CD4-positive, alpha-beta T cell treated with Interleukin-1 beta for 1 hour (primary cell): ENCODE measurements at regions not wholly inside any gene's neighbourhood (a gene's known extent, or its start where the extent isn't known, plus 50 kb on each side); places are given as distances from the start of the nearest gene placed in this dataset.

Source experiments
- DNase-seq, 2 donors: peaks; one replicate each; pipeline ENCODE4 v3.0.0-alpha.2; 2020 to 2022

- DNase-seq = no peak
Observed at GRCh38 chr17:79183293-79184158, 108.9 kb downstream of the ENGASE start.

GRCh38 chr17:79183043-79183292 lies 108.3 kb downstream of the ENGASE start:
- no peak for DNase-seq

GRCh38 chr17:79182176-79183042 lies 107.8 kb downstream of the ENGASE start:
- no peak for DNase-seq

GRCh38 chr17:79180358-79181005 lies 105.9 kb downstream of the ENGASE start:
- no peak for DNase-seq

GRCh38 chr17:79179334-79179733 lies 104.7 kb downstream of the ENGASE start:
- no peak for DNase-seq

GRCh38 chr17:79177877-79178276 lies 103.3 kb downstream of the ENGASE start:
- DNase-seq = no peak

GRCh38 chr17:79176792-79177601 lies 102.4 kb downstream of the ENGASE start:
- DNase-seq = no peak

- DNase-seq = no peak
Observed at GRCh38 chr17:79174905-79175856, 100.6 kb downstream of the ENGASE start.

GRCh38 chr17:79174193-79174765 lies 99.7 kb downstream of the ENGASE start:
- DNase-seq = no peak

- DNase-seq = no peak
Observed at GRCh38 chr17:79171188-79171587, 96.6 kb downstream of the ENGASE start.

GRCh38 chr17:79169861-79170260 lies 95.2 kb downstream of the ENGASE start:
- DNase-seq = no peak

- no peak for DNase-seq
Observed at GRCh38 chr17:79169366-79169765, 94.7 kb downstream of the ENGASE start.

- no peak for DNase-seq
Observed at GRCh38 chr17:79168486-79169055, 93.9 kb downstream of the ENGASE start.

- no peak for DNase-seq
Observed at GRCh38 chr17:79167486-79167885, 92.9 kb downstream of the ENGASE start.

GRCh38 chr17:79165756-79166473 lies 91.3 kb downstream of the ENGASE start:
- no peak for DNase-seq

- DNase-seq = no peak
Observed at GRCh38 chr17:79164913-79165695, 90.5 kb downstream of the ENGASE start.

- DNase-seq = no peak
Observed at GRCh38 chr17:79164408-79164807, 89.8 kb downstream of the ENGASE start.

GRCh38 chr17:79163071-79163470 lies 88.4 kb downstream of the ENGASE start:
- no peak for DNase-seq
